C4-2B (cell line): ENCODE measurements at regions not wholly inside any gene's neighbourhood (a gene's known extent, or its start where the extent isn't known, plus 50 kb on each side); places are given as distances from the start of the nearest gene placed in this dataset.

Experiments used
- H3K27ac ChIP-seq: fragments of 450-650 bp; 2 replicates; pipeline ENCODE4 v1.5.1; 2017
- ZFX ChIP-seq: fragments of 450-650 bp; IDR thresholded peaks from 2 replicates; pipeline ENCODE4 v1.6.1; 2017
- TF ChIP-seq, protein P1 (sequence below): fragments of 450-650 bp; conservative IDR thresholded peaks from 2 replicates; pipeline ENCODE4 v1.5.1; 2017; ENCODE audit warnings: mild to moderate bottlenecking

- no peak overlapping the region for H3K27ac ChIP-seq
- TF ChIP-seq, protein P1, sequence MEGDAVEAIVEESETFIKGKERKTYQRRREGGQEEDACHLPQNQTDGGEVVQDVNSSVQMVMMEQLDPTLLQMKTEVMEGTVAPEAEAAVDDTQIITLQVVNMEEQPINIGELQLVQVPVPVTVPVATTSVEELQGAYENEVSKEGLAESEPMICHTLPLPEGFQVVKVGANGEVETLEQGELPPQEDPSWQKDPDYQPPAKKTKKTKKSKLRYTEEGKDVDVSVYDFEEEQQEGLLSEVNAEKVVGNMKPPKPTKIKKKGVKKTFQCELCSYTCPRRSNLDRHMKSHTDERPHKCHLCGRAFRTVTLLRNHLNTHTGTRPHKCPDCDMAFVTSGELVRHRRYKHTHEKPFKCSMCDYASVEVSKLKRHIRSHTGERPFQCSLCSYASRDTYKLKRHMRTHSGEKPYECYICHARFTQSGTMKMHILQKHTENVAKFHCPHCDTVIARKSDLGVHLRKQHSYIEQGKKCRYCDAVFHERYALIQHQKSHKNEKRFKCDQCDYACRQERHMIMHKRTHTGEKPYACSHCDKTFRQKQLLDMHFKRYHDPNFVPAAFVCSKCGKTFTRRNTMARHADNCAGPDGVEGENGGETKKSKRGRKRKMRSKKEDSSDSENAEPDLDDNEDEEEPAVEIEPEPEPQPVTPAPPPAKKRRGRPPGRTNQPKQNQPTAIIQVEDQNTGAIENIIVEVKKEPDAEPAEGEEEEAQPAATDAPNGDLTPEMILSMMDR = no peak
- no peak for TF ChIP-seq ZFX
These were observed 98.6 kb downstream of the NXPE2 start for GRCh38 chr11:114776956-114777355.

GRCh38 chr11:114779189-114779588 lies 100.9 kb downstream of the NXPE2 start:
- TF ChIP-seq, protein P1 = no peak
- no peak for TF ChIP-seq ZFX
- H3K27ac ChIP-seq = no peak overlapping the region

DNA sequence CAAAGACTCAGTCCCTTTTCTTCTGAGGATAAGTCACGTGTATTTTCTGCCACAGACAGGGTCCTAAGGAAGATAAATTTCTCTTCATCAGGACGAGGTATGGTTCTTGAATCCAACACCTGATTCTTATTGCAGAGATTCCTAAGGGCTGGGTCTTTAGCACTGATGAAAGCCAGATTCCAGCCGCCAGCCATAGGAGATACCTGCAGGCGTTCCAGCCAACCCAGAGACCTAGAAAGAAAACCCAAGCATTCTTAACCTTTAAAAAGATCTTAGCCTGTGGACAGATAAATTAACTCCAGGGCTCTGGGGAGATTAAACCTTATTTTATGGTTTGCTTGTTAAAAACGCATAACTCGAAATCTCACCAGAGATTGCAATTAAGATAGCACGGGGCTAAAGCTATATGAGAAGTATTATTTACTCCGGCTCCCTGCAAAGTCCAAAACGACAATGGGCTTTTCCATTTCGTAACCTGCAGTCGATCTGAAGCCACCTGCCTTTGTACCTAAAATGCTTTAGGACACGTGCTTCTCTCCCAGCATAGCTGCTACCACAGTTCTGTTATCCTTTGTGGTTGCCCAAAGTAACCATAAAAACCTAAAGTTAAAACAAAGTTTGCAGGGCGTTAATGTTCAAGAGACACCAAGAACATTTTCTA lies 104.5 kb downstream of the NXPE2 start:
- TF ChIP-seq ZFX = no peak
- TF ChIP-seq, protein P1 = no peak
- no peak overlapping the region for H3K27ac ChIP-seq

DNA sequence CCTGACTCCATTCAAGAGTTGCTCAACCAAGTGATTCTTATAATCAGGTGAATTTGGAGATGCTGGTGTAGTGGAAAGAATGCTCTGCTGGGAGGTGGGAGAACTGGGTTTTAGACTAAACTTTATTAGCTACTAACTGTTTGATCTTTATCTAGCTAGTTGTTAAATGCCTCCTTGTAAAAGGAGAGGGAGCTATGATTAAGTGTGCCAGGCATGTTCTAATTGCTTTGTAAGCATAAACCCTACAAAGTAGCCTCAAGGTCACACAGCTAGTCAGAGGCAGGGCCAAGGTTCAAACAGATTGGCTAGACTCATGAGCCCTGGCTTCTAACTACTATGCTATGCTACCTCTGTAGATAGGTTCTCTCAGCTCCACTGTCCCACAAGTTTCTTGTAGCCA lies 105.5 kb downstream of the NXPE2 start:
- no peak overlapping the region for H3K27ac ChIP-seq
- TF ChIP-seq, protein P1 = no peak
- TF ChIP-seq ZFX = no peak

DNA sequence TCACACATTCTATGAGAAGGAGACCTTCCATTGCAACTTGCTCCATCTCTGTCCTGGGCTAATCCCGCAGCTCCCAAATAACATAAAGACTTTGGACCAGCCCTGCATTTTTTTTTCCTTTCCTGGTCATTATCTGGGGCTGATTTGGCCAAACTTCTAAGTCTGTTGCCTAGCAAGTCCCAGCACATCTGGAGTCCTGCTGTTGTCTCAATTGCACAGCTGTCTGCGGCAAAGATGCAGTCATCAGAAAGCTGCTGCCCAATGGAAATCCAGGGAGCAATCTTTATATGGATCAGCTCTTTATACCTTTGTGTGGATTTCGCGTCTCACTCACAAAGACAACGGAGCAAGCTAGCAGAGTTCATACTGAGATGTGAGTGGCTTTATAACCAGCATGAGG lies 105.9 kb downstream of the NXPE2 start:
- H3K27ac ChIP-seq = no peak overlapping the region
- TF ChIP-seq, protein P1 = no peak
- no peak for TF ChIP-seq ZFX

DNA sequence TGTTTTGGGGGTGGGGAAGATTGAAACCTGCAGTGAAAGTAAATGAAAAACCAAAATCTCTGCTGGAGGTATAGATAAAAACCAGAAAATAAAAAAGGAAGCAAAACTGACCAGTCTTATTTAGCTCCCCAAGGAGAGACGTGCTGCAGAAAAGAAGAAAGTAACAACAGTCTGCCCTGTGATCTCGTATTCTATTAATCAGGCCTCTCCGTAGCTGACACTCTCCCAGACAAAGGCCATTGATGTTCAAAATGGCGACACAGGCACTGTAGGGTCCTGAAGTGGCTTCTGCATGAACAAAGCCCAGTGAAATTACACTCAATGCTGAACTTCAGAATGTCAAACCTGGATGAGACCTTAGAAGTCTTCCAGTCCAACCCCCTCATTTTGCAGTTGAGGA lies 106.6 kb downstream of the NXPE2 start:
- no peak overlapping the region for H3K27ac ChIP-seq
- TF ChIP-seq, protein P1 = no peak
- no peak for TF ChIP-seq ZFX

GRCh38 chr11:114785820-114786219 lies 107.5 kb downstream of the NXPE2 start:
- no peak for TF ChIP-seq ZFX
- TF ChIP-seq, protein P1 = no peak
- no peak overlapping the region for H3K27ac ChIP-seq
